ENCODE measurements at regions not wholly inside any gene's neighbourhood (a gene's known extent, or its start where the extent isn't known, plus 50 kb on each side); places are given as distances from the start of the nearest gene placed in this dataset.

DNA sequence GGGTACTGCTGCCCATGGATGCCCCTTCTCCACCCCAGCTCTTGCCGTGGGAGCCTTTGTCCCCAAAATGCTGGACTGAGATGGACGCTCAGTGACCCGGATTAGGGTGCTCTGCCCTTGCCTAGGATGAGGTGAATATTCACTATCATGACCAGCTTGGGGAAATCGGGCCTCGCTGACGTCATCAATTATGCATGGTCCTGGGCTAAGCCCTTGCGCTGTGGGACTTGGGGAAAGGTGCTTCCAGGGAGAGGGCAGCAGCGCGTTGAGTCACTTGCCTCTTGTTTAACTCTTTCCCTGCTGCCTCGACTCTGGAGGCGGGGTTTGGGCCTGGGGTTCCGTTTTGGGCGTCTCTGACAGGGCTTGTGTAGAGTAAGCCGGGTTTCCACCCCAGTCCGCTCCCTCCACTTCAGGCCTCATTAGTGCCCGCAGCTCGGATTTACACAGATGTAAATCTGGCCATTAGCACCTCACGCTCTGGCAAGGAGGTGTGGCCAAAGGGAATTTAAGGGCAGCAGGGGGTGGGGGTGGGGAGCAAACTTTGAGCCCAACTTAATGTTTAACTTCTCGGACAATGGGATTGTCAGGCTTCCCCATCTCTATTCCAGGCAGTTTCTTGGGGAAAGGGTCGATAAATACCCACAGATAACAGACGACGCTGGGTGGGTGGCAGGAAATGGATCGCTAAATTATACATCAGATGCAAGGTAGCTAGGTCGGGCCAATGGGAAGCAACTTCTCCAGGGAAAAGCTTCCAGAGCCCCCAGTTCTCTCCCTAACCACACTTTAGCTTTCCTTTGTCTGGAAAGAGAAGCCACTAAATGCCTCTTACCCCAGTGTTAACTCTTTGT lies 51.3 kb upstream of the TCF7L2 start (continued):
- no peak for TF ChIP-seq REPIN1 (tag by site-specific recombination; IDR thresholded peaks at IDR 0.05; ENCODE audit: low read depth)
- TF ChIP-seq, protein P1, sequence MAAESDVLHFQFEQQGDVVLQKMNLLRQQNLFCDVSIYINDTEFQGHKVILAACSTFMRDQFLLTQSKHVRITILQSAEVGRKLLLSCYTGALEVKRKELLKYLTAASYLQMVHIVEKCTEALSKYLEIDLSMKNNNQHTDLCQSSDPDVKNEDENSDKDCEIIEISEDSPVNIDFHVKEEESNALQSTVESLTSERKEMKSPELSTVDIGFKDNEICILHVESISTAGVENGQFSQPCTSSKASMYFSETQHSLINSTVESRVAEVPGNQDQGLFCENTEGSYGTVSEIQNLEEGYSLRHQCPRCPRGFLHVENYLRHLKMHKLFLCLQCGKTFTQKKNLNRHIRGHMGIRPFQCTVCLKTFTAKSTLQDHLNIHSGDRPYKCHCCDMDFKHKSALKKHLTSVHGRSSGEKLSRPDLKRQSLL (tag by site-specific recombination; IDR thresholded peaks at IDR 0.05), result no peak
- TF ChIP-seq ZNF777 (tag by site-specific recombination; IDR thresholded peaks at IDR 0.05; ENCODE audit: borderline replicate concordance), result no peak
- no peak for TF ChIP-seq ZNF341 (tag by site-specific recombination; IDR thresholded peaks at IDR 0.05; ENCODE audit: low read depth)
- TF ChIP-seq, protein P2, sequence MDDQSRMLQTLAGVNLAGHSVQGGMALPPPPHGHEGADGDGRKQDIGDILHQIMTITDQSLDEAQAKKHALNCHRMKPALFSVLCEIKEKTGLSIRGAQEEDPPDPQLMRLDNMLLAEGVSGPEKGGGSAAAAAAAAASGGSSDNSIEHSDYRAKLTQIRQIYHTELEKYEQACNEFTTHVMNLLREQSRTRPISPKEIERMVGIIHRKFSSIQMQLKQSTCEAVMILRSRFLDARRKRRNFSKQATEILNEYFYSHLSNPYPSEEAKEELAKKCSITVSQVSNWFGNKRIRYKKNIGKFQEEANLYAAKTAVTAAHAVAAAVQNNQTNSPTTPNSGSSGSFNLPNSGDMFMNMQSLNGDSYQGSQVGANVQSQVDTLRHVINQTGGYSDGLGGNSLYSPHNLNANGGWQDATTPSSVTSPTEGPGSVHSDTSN (CRISPR knock-in tag; IDR thresholded peaks at IDR 0.05), result no peak
- TF ChIP-seq, protein P3, sequence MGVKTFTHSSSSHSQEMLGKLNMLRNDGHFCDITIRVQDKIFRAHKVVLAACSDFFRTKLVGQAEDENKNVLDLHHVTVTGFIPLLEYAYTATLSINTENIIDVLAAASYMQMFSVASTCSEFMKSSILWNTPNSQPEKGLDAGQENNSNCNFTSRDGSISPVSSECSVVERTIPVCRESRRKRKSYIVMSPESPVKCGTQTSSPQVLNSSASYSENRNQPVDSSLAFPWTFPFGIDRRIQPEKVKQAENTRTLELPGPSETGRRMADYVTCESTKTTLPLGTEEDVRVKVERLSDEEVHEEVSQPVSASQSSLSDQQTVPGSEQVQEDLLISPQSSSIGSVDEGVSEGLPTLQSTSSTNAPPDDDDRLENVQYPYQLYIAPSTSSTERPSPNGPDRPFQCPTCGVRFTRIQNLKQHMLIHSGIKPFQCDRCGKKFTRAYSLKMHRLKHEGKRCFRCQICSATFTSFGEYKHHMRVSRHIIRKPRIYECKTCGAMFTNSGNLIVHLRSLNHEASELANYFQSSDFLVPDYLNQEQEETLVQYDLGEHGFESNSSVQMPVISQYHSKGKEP (tag by site-specific recombination; IDR thresholded peaks at IDR 0.05), result no peak
- TF ChIP-seq ZBTB20 (tag by site-specific recombination; IDR thresholded peaks at IDR 0.05), result peak; percentile 100
- no peak for TF ChIP-seq ZFP37 (tag by site-specific recombination; IDR thresholded peaks at IDR 0.05)
- TF ChIP-seq, protein P4, sequence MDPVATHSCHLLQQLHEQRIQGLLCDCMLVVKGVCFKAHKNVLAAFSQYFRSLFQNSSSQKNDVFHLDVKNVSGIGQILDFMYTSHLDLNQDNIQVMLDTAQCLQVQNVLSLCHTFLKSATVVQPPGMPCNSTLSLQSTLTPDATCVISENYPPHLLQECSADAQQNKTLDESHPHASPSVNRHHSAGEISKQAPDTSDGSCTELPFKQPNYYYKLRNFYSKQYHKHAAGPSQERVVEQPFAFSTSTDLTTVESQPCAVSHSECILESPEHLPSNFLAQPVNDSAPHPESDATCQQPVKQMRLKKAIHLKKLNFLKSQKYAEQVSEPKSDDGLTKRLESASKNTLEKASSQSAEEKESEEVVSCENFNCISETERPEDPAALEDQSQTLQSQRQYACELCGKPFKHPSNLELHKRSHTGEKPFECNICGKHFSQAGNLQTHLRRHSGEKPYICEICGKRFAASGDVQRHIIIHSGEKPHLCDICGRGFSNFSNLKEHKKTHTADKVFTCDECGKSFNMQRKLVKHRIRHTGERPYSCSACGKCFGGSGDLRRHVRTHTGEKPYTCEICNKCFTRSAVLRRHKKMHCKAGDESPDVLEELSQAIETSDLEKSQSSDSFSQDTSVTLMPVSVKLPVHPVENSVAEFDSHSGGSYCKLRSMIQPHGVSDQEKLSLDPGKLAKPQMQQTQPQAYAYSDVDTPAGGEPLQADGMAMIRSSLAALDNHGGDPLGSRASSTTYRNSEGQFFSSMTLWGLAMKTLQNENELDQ (tag by site-specific recombination; IDR thresholded peaks at IDR 0.05; ENCODE audit: low read depth), result no peak
- no peak; the same call in 1 of the 2 replicates for TF ChIP-seq ZNF366 (tag by site-specific recombination; conservative IDR thresholded peaks at IDR 0.05)
- TF ChIP-seq, protein P5, sequence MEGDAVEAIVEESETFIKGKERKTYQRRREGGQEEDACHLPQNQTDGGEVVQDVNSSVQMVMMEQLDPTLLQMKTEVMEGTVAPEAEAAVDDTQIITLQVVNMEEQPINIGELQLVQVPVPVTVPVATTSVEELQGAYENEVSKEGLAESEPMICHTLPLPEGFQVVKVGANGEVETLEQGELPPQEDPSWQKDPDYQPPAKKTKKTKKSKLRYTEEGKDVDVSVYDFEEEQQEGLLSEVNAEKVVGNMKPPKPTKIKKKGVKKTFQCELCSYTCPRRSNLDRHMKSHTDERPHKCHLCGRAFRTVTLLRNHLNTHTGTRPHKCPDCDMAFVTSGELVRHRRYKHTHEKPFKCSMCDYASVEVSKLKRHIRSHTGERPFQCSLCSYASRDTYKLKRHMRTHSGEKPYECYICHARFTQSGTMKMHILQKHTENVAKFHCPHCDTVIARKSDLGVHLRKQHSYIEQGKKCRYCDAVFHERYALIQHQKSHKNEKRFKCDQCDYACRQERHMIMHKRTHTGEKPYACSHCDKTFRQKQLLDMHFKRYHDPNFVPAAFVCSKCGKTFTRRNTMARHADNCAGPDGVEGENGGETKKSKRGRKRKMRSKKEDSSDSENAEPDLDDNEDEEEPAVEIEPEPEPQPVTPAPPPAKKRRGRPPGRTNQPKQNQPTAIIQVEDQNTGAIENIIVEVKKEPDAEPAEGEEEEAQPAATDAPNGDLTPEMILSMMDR (tag by site-specific recombination; IDR thresholded peaks at IDR 0.05), result no peak
- TF ChIP-seq, protein P6, sequence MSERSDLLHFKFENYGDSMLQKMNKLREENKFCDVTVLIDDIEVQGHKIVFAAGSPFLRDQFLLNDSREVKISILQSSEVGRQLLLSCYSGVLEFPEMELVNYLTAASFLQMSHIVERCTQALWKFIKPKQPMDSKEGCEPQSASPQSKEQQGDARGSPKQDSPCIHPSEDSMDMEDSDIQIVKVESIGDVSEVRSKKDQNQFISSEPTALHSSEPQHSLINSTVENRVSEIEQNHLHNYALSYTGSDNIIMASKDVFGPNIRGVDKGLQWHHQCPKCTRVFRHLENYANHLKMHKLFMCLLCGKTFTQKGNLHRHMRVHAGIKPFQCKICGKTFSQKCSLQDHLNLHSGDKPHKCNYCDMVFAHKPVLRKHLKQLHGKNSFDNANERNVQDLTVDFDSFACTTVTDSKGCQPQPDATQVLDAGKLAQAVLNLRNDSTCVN (tag by site-specific recombination; optimal IDR thresholded peaks at IDR 0.05), result no peak
- TF ChIP-seq KLF16 (tag by site-specific recombination; IDR thresholded peaks at IDR 0.05), result no peak
- TF ChIP-seq ZBTB17 (tag by site-specific recombination; IDR thresholded peaks at IDR 0.05), result peak; percentile 51; the same call in 1 of the 2 replicates
- TF ChIP-seq, protein P7, sequence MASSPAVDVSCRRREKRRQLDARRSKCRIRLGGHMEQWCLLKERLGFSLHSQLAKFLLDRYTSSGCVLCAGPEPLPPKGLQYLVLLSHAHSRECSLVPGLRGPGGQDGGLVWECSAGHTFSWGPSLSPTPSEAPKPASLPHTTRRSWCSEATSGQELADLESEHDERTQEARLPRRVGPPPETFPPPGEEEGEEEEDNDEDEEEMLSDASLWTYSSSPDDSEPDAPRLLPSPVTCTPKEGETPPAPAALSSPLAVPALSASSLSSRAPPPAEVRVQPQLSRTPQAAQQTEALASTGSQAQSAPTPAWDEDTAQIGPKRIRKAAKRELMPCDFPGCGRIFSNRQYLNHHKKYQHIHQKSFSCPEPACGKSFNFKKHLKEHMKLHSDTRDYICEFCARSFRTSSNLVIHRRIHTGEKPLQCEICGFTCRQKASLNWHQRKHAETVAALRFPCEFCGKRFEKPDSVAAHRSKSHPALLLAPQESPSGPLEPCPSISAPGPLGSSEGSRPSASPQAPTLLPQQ (tag by site-specific recombination; IDR thresholded peaks at IDR 0.05), result 0 out of 2 replicates have a peak, but pooled peaks have one; percentile 24
- TF ChIP-seq, protein P8, sequence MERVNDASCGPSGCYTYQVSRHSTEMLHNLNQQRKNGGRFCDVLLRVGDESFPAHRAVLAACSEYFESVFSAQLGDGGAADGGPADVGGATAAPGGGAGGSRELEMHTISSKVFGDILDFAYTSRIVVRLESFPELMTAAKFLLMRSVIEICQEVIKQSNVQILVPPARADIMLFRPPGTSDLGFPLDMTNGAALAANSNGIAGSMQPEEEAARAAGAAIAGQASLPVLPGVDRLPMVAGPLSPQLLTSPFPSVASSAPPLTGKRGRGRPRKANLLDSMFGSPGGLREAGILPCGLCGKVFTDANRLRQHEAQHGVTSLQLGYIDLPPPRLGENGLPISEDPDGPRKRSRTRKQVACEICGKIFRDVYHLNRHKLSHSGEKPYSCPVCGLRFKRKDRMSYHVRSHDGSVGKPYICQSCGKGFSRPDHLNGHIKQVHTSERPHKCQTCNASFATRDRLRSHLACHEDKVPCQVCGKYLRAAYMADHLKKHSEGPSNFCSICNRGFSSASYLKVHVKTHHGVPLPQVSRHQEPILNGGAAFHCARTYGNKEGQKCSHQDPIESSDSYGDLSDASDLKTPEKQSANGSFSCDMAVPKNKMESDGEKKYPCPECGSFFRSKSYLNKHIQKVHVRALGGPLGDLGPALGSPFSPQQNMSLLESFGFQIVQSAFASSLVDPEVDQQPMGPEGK (tag by site-specific recombination; IDR thresholded peaks at IDR 0.05), result peak; percentile 72
- no peak for TF ChIP-seq ZNF768 (tag by site-specific recombination; IDR thresholded peaks at IDR 0.05)
- TF ChIP-seq ZNF785 (tag by site-specific recombination; IDR thresholded peaks at IDR 0.05), result no peak
- TF ChIP-seq ZNF169 (tag by site-specific recombination; IDR thresholded peaks at IDR 0.05), result no peak
- no peak for TF ChIP-seq ZNF521 (tag by site-specific recombination; IDR thresholded peaks at IDR 0.05)
- TF ChIP-seq, protein P9, sequence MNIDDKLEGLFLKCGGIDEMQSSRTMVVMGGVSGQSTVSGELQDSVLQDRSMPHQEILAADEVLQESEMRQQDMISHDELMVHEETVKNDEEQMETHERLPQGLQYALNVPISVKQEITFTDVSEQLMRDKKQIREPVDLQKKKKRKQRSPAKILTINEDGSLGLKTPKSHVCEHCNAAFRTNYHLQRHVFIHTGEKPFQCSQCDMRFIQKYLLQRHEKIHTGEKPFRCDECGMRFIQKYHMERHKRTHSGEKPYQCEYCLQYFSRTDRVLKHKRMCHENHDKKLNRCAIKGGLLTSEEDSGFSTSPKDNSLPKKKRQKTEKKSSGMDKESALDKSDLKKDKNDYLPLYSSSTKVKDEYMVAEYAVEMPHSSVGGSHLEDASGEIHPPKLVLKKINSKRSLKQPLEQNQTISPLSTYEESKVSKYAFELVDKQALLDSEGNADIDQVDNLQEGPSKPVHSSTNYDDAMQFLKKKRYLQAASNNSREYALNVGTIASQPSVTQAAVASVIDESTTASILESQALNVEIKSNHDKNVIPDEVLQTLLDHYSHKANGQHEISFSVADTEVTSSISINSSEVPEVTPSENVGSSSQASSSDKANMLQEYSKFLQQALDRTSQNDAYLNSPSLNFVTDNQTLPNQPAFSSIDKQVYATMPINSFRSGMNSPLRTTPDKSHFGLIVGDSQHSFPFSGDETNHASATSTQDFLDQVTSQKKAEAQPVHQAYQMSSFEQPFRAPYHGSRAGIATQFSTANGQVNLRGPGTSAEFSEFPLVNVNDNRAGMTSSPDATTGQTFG (tag by site-specific recombination; IDR thresholded peaks at IDR 0.05; ENCODE audit: borderline replicate concordance), result no peak
